ENCODE measurements at regions not wholly inside any gene's neighbourhood (a gene's known extent, or its start where the extent isn't known, plus 50 kb on each side); places are given as distances from the start of the nearest gene placed in this dataset.

- Histone ChIP-seq H4K20me1 (ENCODE audit: control insufficient read depth, insufficient read depth, low read depth, low read length) (no peaks in the 10 kb centered on the region), H3K79me2 (ENCODE audit: control insufficient read depth, low read length) (no peaks in the 10 kb centered on the region), H3K9me2 (replicated peaks; ENCODE audit: control insufficient read depth, low read length) (no peaks in the 10 kb centered on the region), H3K4me3 (ENCODE audit: low read length) (no peak overlapping the region), H3K4me2 (ENCODE audit: low read length) (no peak overlapping the region), H3K27me3 (ENCODE audit: control insufficient read depth, low read length) (no peaks in the 10 kb centered on the region), H3K9me3 (ENCODE audit: control insufficient read depth, insufficient read depth, low read length) (no peaks in the 10 kb centered on the region), H3K36me3 (ENCODE audit: control insufficient read depth, low read length) (no peaks in the 10 kb centered on the region), H3K27ac (ENCODE audit: low read depth, low read length) (no peak overlapping the region), H3F3A (ENCODE audit: control insufficient read depth, insufficient read depth) (no peaks in the 10 kb centered on the region), H3K4me1 (ENCODE audit: control insufficient read depth, low read length) (no peaks in the 10 kb centered on the region)
- TF ChIP-seq EZH2phosphoT487 (IDR thresholded peaks at IDR 0.05; ENCODE audit: borderline replicate concordance, low read length) (no peak), CTCF (IDR thresholded peaks at IDR 0.05; ENCODE audit: low read depth, low read length, poor library complexity, severe bottlenecking) (no peak)
Observed at GRCh38 chr4:188904617-188905016, 765.4 kb downstream of the TRIML1 start.

GRCh38 chr4:188905248-188905647, 766.0 kb downstream of the TRIML1 start:
- Histone ChIP-seq H3F3A (ENCODE audit: control insufficient read depth, insufficient read depth) (no peaks in the 10 kb centered on the region), H3K9me3 (ENCODE audit: control insufficient read depth, insufficient read depth, low read length) (no peaks in the 10 kb centered on the region), H3K79me2 (ENCODE audit: control insufficient read depth, low read length) (no peaks in the 10 kb centered on the region), H3K4me3 (ENCODE audit: low read length) (no peak overlapping the region), H3K9me2 (replicated peaks; ENCODE audit: control insufficient read depth, low read length) (no peaks in the 10 kb centered on the region), H3K27me3 (ENCODE audit: control insufficient read depth, low read length) (no peaks in the 10 kb centered on the region), H4K20me1 (ENCODE audit: control insufficient read depth, insufficient read depth, low read depth, low read length) (no peaks in the 10 kb centered on the region), H3K36me3 (ENCODE audit: control insufficient read depth, low read length) (no peaks in the 10 kb centered on the region), H3K4me1 (ENCODE audit: control insufficient read depth, low read length) (no peaks in the 10 kb centered on the region), H3K27ac (ENCODE audit: low read depth, low read length) (no peak overlapping the region), H3K4me2 (ENCODE audit: low read length) (no peak overlapping the region)
- TF ChIP-seq CTCF (IDR thresholded peaks at IDR 0.05; ENCODE audit: low read depth, low read length, poor library complexity, severe bottlenecking) (no peak), EZH2phosphoT487 (IDR thresholded peaks at IDR 0.05; ENCODE audit: borderline replicate concordance, low read length) (no peak)

- H3K4me3 ChIP-seq (ENCODE audit: low read length), result no peak overlapping the region
- TF ChIP-seq CTCF (IDR thresholded peaks at IDR 0.05; ENCODE audit: low read depth, low read length, poor library complexity, severe bottlenecking) (no peak), EZH2phosphoT487 (IDR thresholded peaks at IDR 0.05; ENCODE audit: borderline replicate concordance, low read length) (no peak)
Observed at GRCh38 chr4:188911199-188911598, 772.0 kb downstream of the TRIML1 start.

More at GRCh38 chr4:188911199-188911598, 772.0 kb downstream of the TRIML1 start:
- H3K4me2 ChIP-seq (ENCODE audit: low read length), result no peak overlapping the region
- H3K79me2 ChIP-seq (ENCODE audit: control insufficient read depth, low read length), result no peaks in the 10 kb centered on the region
- no peak overlapping the region for H3K27ac ChIP-seq (ENCODE audit: low read depth, low read length)
- no peaks in the 10 kb centered on the region for H4K20me1 ChIP-seq (ENCODE audit: control insufficient read depth, insufficient read depth, low read depth, low read length)
- no peaks in the 10 kb centered on the region for H3K4me1 ChIP-seq (ENCODE audit: control insufficient read depth, low read length)
- H3K9me3 ChIP-seq (ENCODE audit: control insufficient read depth, insufficient read depth, low read length), result peaks cover 3% of the 10 kb centered on the region; the same call in 1 of the 2 replicates
- H3F3A ChIP-seq (ENCODE audit: control insufficient read depth, insufficient read depth), result no peaks in the 10 kb centered on the region
- H3K27me3 ChIP-seq (ENCODE audit: control insufficient read depth, low read length), result no peaks in the 10 kb centered on the region
- H3K36me3 ChIP-seq (ENCODE audit: control insufficient read depth, low read length), result no peaks in the 10 kb centered on the region
- no peaks in the 10 kb centered on the region for H3K9me2 ChIP-seq (replicated peaks; ENCODE audit: control insufficient read depth, low read length)

All from DOHH2 (cell line).